H1 (cell line): ENCODE measurements at regions not wholly inside any gene's neighbourhood (a gene's known extent, or its start where the extent isn't known, plus 50 kb on each side); places are given as distances from the start of the nearest gene placed in this dataset.

Experiments
- CTCF ChIA-PET: fragments of 300-600 bp; sonication (Branson Sonifier 250); formaldehyde crosslinking; loops from one replicate; lab custom pipeline; 2021; ENCODE audit not compliant: partially characterized antibody; lab: Charles Lee
- POLR2A ChIA-PET: fragments of 300-600 bp; sonication (Branson Sonifier 250); formaldehyde crosslinking; loops from one replicate; lab custom pipeline; 2021; ENCODE audit warnings: inconsistent platforms; ENCODE audit not compliant: partially characterized antibody; lab: Charles Lee
- DNase-seq, 2 experiments: peaks; one replicate each; pipeline versions ENCODE4 v3.0.0 to v3.0.0-alpha.2; 2010 to 2022; ENCODE audit warnings: low spot score in 2 of 2, low read depth in 1 of 2, mixed read lengths in 1 of 2
- FAIRE-seq: peaks from 2 replicates; lab custom pipeline; 2011; peaks lifted over from hg19 to GRCh38; lab: Jason Lieb, UNC
- H2AFZ ChIP-seq: 2 replicates; pipeline ENCODE4 v1.8.1; 2012; ENCODE audit warnings: low read length, inconsistent platforms
- H2AK5ac ChIP-seq: 2 replicates; pipeline ENCODE4 v1.6.1; 2013; ENCODE audit warnings: low read depth, low read length
- H2BK120ac ChIP-seq: replicated peaks from 2 replicates; pipeline ENCODE3; 2013; ENCODE audit warnings: low read depth, low read length, inconsistent platforms
- H2BK12ac ChIP-seq: 2 replicates; pipeline ENCODE4 v1.6.1; 2013; ENCODE audit warnings: low read depth, low read length
- H2BK15ac ChIP-seq: 2 replicates; pipeline ENCODE4 v1.6.1; 2013; ENCODE audit warnings: low read length
- H2BK20ac ChIP-seq: 2 replicates; pipeline ENCODE4 v1.6.1; 2013; ENCODE audit warnings: low read length
- H2BK5ac ChIP-seq: 2 replicates; pipeline ENCODE4 v1.6.1; 2013; ENCODE audit warnings: low read depth, low read length
- H3K14ac ChIP-seq: 2 replicates; pipeline ENCODE4 v1.6.1; 2013; ENCODE audit warnings: inconsistent platforms; ENCODE audit not compliant: insufficient read length
- H3K18ac ChIP-seq: 2 replicates; pipeline ENCODE4 v1.6.1; 2013; ENCODE audit warnings: low read length; ENCODE audit errors: extremely low read depth
- H3K23ac ChIP-seq: 2 replicates; pipeline ENCODE4 v1.6.1; 2013; ENCODE audit warnings: inconsistent platforms; ENCODE audit not compliant: insufficient read length
- H3K23me2 ChIP-seq: 2 replicates; pipeline ENCODE4 v1.6.1; 2013; ENCODE audit warnings: low read depth, low read length
- H3K27ac ChIP-seq: 2 replicates; pipeline ENCODE4 v1.6.1; 2011; ENCODE audit warnings: low read depth, low read length, inconsistent platforms
- H3K27me3 ChIP-seq, 4 experiments: replicated peaks in 1 of 4; 1 replicate in 1 of 4; 2 replicates in 3 of 4; pipeline versions ENCODE4 v1.6.1 to v1.8.1; 2011 to 2013; ENCODE audit warnings: low read length in 3 of 4, mild to moderate bottlenecking in 3 of 4, inconsistent platforms in 2 of 4, mixed read lengths in 2 of 4, moderate library complexity in 1 of 4; ENCODE audit not compliant: control insufficient read depth in 3 of 4, insufficient read depth in 3 of 4; ENCODE audit errors: extremely low read depth in 1 of 4
- H3K36me3 ChIP-seq, 4 experiments: 2 replicates each; pipeline versions ENCODE4 v1.6.1 to v1.8.1; 2011 to 2013; ENCODE audit warnings: mild to moderate bottlenecking in 4 of 4, low read length in 3 of 4, moderate library complexity in 2 of 4, control low read depth in 1 of 4, inconsistent platforms in 1 of 4; ENCODE audit not compliant: insufficient read depth in 4 of 4, control insufficient read depth in 2 of 4
- H3K4ac ChIP-seq: replicated peaks from 2 replicates; pipeline ENCODE3; 2013; ENCODE audit warnings: low read length, low read depth, mixed read lengths, inconsistent platforms; ENCODE audit not compliant: insufficient read length
- H3K4me1 ChIP-seq, 4 experiments: replicated peaks in 1 of 4; 1 replicate in 1 of 4; 2 replicates in 3 of 4; pipeline versions ENCODE4 v1.6.1 to v1.8.1; 2011 to 2013; ENCODE audit warnings: low read length in 3 of 4, inconsistent platforms in 2 of 4, mixed read lengths in 1 of 4; ENCODE audit not compliant: insufficient read depth in 4 of 4, control insufficient read depth in 3 of 4
- H3K4me2 ChIP-seq, 2 experiments: 2 replicates each; pipeline versions ENCODE4 v1.6.1 to v1.8.1; 2011 to 2013; ENCODE audit warnings: low read depth in 2 of 2, low read length in 2 of 2, control low read depth in 1 of 2, inconsistent platforms in 1 of 2, mild to moderate bottlenecking in 1 of 2; ENCODE audit not compliant: insufficient read depth in 1 of 2
- H3K4me3 ChIP-seq, 4 experiments: fragments of 200-600, 300-600 bp in 1 of 4; sonication (generic), shearing (Covaris generic), sonication (Bioruptor Twin) in 1 of 4; 2 replicates each; pipeline versions ENCODE4 v1.5.1 to v1.8.1; 2011 to 2016; ENCODE audit warnings: low read length in 4 of 4, low read depth in 3 of 4, control low read depth in 2 of 4, inconsistent platforms in 2 of 4, mild to moderate bottlenecking in 2 of 4, mixed read lengths in 1 of 4, moderate library complexity in 1 of 4; ENCODE audit not compliant: insufficient read depth in 2 of 4; ENCODE audit errors: extremely low read depth in 1 of 4
- H3K56ac ChIP-seq: replicated peaks from 2 replicates; pipeline ENCODE3; 2013; ENCODE audit warnings: low read depth, mild to moderate bottlenecking, mixed read lengths, low read length, inconsistent platforms; ENCODE audit not compliant: insufficient read length
- H3K79me1 ChIP-seq: 2 replicates; pipeline ENCODE4 v1.6.1; 2013; ENCODE audit warnings: low read depth, low read length, control low read depth
- H3K79me2 ChIP-seq, 2 experiments: 2 replicates each; pipeline versions ENCODE4 v1.6.1 to v1.8.1; 2012 to 2013; ENCODE audit warnings: low read length in 2 of 2, mild to moderate bottlenecking in 2 of 2, inconsistent platforms in 1 of 2; ENCODE audit not compliant: insufficient read depth in 2 of 2, control insufficient read depth in 1 of 2
- H3K9ac ChIP-seq, 4 experiments: replicated peaks in 1 of 4; 1 replicate in 1 of 4; 2 replicates in 3 of 4; pipeline versions ENCODE4 v1.6.1 to v1.8.1; 2011 to 2013; ENCODE audit warnings: low read depth in 3 of 4, low read length in 3 of 4, control low read depth in 2 of 4, mild to moderate bottlenecking in 2 of 4, moderate library complexity in 2 of 4, inconsistent platforms in 1 of 4; ENCODE audit errors: extremely low read depth in 1 of 4
- H3K9me3 ChIP-seq, 2 experiments: 2 replicates each; pipeline versions ENCODE4 v1.6.1 to v1.8.1; 2012 to 2013; ENCODE audit warnings: mild to moderate bottlenecking in 2 of 2, moderate library complexity in 2 of 2, control low read depth in 1 of 2, inconsistent platforms in 1 of 2, low read depth in 1 of 2, low read length in 1 of 2, mixed read lengths in 1 of 2; ENCODE audit not compliant: insufficient read depth in 2 of 2
- H4K20me1 ChIP-seq, 2 experiments: replicated peaks in 1 of 2; 2 replicates each; pipeline versions ENCODE3 to v1.8.1; 2011 to 2013; ENCODE audit warnings: inconsistent platforms in 2 of 2, low read length in 2 of 2, mild to moderate bottlenecking in 1 of 2; ENCODE audit not compliant: insufficient read depth in 2 of 2, control insufficient read depth in 1 of 2
- H4K5ac ChIP-seq: 2 replicates; pipeline ENCODE4 v1.6.1; 2013; ENCODE audit warnings: low read length, low read depth, mixed read lengths, inconsistent platforms; ENCODE audit not compliant: insufficient read length
- H4K8ac ChIP-seq: 2 replicates; pipeline ENCODE4 v1.8.0; 2013; ENCODE audit warnings: mild to moderate bottlenecking, moderate library complexity, low read length, inconsistent platforms; ENCODE audit not compliant: insufficient read depth; ENCODE audit errors: extremely low read depth
- H4K91ac ChIP-seq: replicated peaks from 2 replicates; pipeline ENCODE3; 2013; ENCODE audit warnings: low read length, mixed read lengths, inconsistent platforms; ENCODE audit not compliant: insufficient read length
- BCL11A ChIP-seq, 2 experiments: IDR thresholded peaks; one replicate each; pipeline ENCODE4 v1.6.1; 2011; ENCODE audit warnings: low read depth in 2 of 2, low read length in 2 of 2, mild to moderate bottlenecking in 2 of 2
- CEBPB ChIP-seq: IDR thresholded peaks from 2 replicates; pipeline ENCODE4 v1.6.1; 2012; ENCODE audit warnings: low read depth, low read length
- GABPA ChIP-seq: IDR thresholded peaks from 2 replicates; pipeline ENCODE4 v1.6.1; 2011; ENCODE audit warnings: mild to moderate bottlenecking, low read length, moderate library complexity, borderline replicate concordance; ENCODE audit not compliant: insufficient read depth
- GTF2F1 ChIP-seq: IDR thresholded peaks from 2 replicates; pipeline ENCODE4 v1.6.1; 2012; ENCODE audit warnings: low read depth, low read length, improper control_type of control experiment, borderline replicate concordance
- SRF ChIP-seq: IDR thresholded peaks from 2 replicates; pipeline ENCODE4 v1.6.1; 2011; ENCODE audit warnings: mild to moderate bottlenecking, low read depth, low read length, moderate library complexity
- TBP ChIP-seq: IDR thresholded peaks from 2 replicates; pipeline ENCODE4 v1.6.1; 2011; ENCODE audit warnings: low read depth, low read length, improper control_type of control experiment
- WGBS, 2 experiments: shearing (Covaris generic) in 1 of 2; methylation state at CpG; one replicate each; pipeline versions ENCODE4 v1.1.6 to v1.1.7; 2013 to 2015; ENCODE audit warnings: low lambda C conversion rate in 2 of 2, mixed read lengths in 2 of 2, inconsistent platforms in 1 of 2, low coverage in 1 of 2, missing lambda C conversion rate in 1 of 2; ENCODE audit not compliant: insufficient replicate concordance in 2 of 2, insufficient coverage in 1 of 2, insufficient read length in 1 of 2; ENCODE audit errors: extremely low coverage in 1 of 2, missing lambda C conversion rate in 1 of 2; 5-methylcytosine and 5-hydroxymethylcytosine counted together
- TF ChIP-seq, protein P1 (sequence below): IDR thresholded peaks from 2 replicates; pipeline ENCODE4 v1.6.1; 2012; ENCODE audit warnings: inconsistent platforms
- TF ChIP-seq, protein P2 (sequence below), 3 experiments: IDR thresholded peaks; 1 replicate in 2 of 3; 2 replicates in 1 of 3; pipeline versions ENCODE4 v1.5.1 to v1.6.1; 2011; ENCODE audit warnings: low read length in 3 of 3, mild to moderate bottlenecking in 3 of 3, inconsistent platforms in 2 of 3, low read depth in 1 of 3, moderate library complexity in 1 of 3; ENCODE audit not compliant: insufficient read depth in 1 of 3; ENCODE audit errors: control extremely low read depth in 1 of 3
- TF ChIP-seq, protein P3 (sequence below): IDR thresholded peaks from 2 replicates; pipeline ENCODE4 v1.6.1; 2011; ENCODE audit warnings: low read depth, mild to moderate bottlenecking, low read length; ENCODE audit not compliant: insufficient read depth

DNA sequence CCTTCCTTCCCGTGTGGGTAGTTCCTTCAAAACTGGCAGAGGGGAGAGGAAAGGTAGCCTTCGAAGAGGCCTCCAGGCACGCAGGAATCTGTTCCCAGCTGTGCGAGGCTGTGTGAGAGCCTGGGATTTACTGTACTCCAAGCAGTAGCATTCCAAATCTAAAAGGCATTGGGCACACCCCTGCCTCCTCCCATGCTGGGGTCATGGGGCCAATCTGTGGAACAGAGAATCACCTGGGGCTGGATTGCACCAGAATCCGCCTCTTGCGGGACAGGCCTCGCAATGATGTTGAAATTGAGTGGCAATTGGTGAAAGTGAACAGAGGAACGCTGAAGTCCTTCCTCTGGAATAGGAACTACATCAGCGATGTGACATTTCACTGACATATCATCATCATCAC is 72.5 kb upstream of the IRX3 start:
- TF ChIP-seq BCL11A (IDR thresholded peaks at IDR 0.05; ENCODE audit: low read depth in 2 of 2, low read length in 2 of 2) = no peak
- TF ChIP-seq, protein P1, sequence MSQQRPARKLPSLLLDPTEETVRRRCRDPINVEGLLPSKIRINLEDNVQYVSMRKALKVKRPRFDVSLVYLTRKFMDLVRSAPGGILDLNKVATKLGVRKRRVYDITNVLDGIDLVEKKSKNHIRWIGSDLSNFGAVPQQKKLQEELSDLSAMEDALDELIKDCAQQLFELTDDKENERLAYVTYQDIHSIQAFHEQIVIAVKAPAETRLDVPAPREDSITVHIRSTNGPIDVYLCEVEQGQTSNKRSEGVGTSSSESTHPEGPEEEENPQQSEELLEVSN = no peak
- TF ChIP-seq, protein P2, sequence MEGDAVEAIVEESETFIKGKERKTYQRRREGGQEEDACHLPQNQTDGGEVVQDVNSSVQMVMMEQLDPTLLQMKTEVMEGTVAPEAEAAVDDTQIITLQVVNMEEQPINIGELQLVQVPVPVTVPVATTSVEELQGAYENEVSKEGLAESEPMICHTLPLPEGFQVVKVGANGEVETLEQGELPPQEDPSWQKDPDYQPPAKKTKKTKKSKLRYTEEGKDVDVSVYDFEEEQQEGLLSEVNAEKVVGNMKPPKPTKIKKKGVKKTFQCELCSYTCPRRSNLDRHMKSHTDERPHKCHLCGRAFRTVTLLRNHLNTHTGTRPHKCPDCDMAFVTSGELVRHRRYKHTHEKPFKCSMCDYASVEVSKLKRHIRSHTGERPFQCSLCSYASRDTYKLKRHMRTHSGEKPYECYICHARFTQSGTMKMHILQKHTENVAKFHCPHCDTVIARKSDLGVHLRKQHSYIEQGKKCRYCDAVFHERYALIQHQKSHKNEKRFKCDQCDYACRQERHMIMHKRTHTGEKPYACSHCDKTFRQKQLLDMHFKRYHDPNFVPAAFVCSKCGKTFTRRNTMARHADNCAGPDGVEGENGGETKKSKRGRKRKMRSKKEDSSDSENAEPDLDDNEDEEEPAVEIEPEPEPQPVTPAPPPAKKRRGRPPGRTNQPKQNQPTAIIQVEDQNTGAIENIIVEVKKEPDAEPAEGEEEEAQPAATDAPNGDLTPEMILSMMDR (IDR thresholded peaks at IDR 0.05; ENCODE audit: control extremely low read depth in 1 of 3, insufficient read depth in 1 of 3, low read depth in 1 of 3, low read length in 3 of 3) = no peak
- no peak for TF ChIP-seq SRF
- TF ChIP-seq CEBPB = no peak
- TF ChIP-seq GTF2F1 = no peak
- TF ChIP-seq GABPA = no peak
- TF ChIP-seq, protein P3, sequence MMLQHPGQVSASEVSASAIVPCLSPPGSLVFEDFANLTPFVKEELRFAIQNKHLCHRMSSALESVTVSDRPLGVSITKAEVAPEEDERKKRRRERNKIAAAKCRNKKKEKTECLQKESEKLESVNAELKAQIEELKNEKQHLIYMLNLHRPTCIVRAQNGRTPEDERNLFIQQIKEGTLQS = no peak
- no peak for TF ChIP-seq TBP
- TF ChIP-seq, all 59 proteins: peak for 0

More for the DNA sequence above, 72.5 kb upstream of the IRX3 start:
- H3K27me3 ChIP-seq = no peaks in the 10 kb centered on the region; a peak in 1 of 7 replicates
- POLR2A ChIA-PET = no interaction called here
- H3K27ac ChIP-seq = no peak overlapping the region
- no peak overlapping the region for H4K8ac ChIP-seq
- H2BK120ac ChIP-seq = no peak overlapping the region
- H2AFZ ChIP-seq = no peak overlapping the region
- no peak overlapping the region for H2BK15ac ChIP-seq
- no peaks in the 10 kb centered on the region for H3K79me1 ChIP-seq
- no peak overlapping the region for H2AK5ac ChIP-seq
- no peak overlapping the region for H3K14ac ChIP-seq
- H2BK20ac ChIP-seq = no peak overlapping the region
- H3K56ac ChIP-seq = no peak overlapping the region
- H3K9ac ChIP-seq = no peak overlapping the region
- no peak overlapping the region for H4K5ac ChIP-seq
- no peak overlapping the region for H4K91ac ChIP-seq
- H3K23me2 ChIP-seq = no peaks in the 10 kb centered on the region
- WGBS, 2 experiments = 85% methylated on average over 9 of the region's 9 CpGs; no CpG with 5 or more reads in 1 of the 2 experiments
- no peak overlapping the region for H3K4me2 ChIP-seq
- H4K20me1 ChIP-seq = no peaks in the 10 kb centered on the region
- FAIRE-seq (no peak), DNase-seq (no peak)
- no peak overlapping the region for H3K4me3 ChIP-seq
- H3K4me1 ChIP-seq = peaks cover 0 to 8% (median 6%) of the 10 kb centered on the region in 4 experiments; a peak in 4 of 7 replicates
- no peak overlapping the region for H3K23ac ChIP-seq
- H3K4ac ChIP-seq = no peak overlapping the region
- no peak overlapping the region for H3K18ac ChIP-seq
- no peak overlapping the region; the same call in 1 of the 2 replicates for H2BK12ac ChIP-seq
- H2BK5ac ChIP-seq = no peak overlapping the region
- H3K9me3 ChIP-seq = peaks cover 0 to 8% of the 10 kb centered on the region in 2 experiments; a peak in 2 of 4 replicates
- no peaks in the 10 kb centered on the region for H3K79me2 ChIP-seq
- CTCF ChIA-PET = interaction anchor here (0.7 to 1.0 kb wide), 2 partner anchors 70 to 673 kb away, joined by 3 read pairs; no protein-coding TSS in a partner anchor
- no peaks in the 10 kb centered on the region for H3K36me3 ChIP-seq
